ENCODE measurements at regions not wholly inside any gene's neighbourhood (a gene's known extent, or its start where the extent isn't known, plus 50 kb on each side); places are given as distances from the start of the nearest gene placed in this dataset.
"Not testable (repeated sequence)": the region's sequence is repeated elsewhere in the genome, so short reads cannot be mapped to it uniquely, and the experiment has no call there.

GRCh38 chr5:2549900-2550299 is 201.6 kb downstream of the IRX2 start:
- no peak overlapping the region for H3K27ac Mint-ChIP-seq
- no peaks in the 10 kb centered on the region for H3K36me3 Mint-ChIP-seq
- ATAC-seq, result no peak
- no peaks in the 10 kb centered on the region for H3K27me3 Mint-ChIP-seq
- no peaks in the 10 kb centered on the region for H3K4me1 Mint-ChIP-seq
- peaks cover 15% of the 10 kb centered on the region for H3K9me3 Mint-ChIP-seq
- no peak overlapping the region for H3K4me3 Mint-ChIP-seq

- Mint-ChIP-seq H3K4me1 (no peaks in the 10 kb centered on the region), H3K9me3 (peaks cover 11% of the 10 kb centered on the region), H3K27me3 (no peaks in the 10 kb centered on the region), H3K4me3 (no peak overlapping the region), H3K27ac (no peak overlapping the region), H3K36me3 (no peaks in the 10 kb centered on the region)
- no peak for ATAC-seq
These were observed 202.1 kb downstream of the IRX2 start for GRCh38 chr5:2549354-2549753.

GRCh38 chr5:2546938-2547337 is 204.5 kb downstream of the IRX2 start:
- H3K36me3 Mint-ChIP-seq, result no peaks in the 10 kb centered on the region
- H3K27me3 Mint-ChIP-seq, result no peaks in the 10 kb centered on the region
- ATAC-seq, result no peak
- H3K27ac Mint-ChIP-seq, result no peak overlapping the region
- H3K9me3 Mint-ChIP-seq, result peaks cover 3% of the 10 kb centered on the region
- H3K4me3 Mint-ChIP-seq, result no peak overlapping the region
- H3K4me1 Mint-ChIP-seq, result no peaks in the 10 kb centered on the region

GRCh38 chr5:2544003-2544402 is 207.5 kb downstream of the IRX2 start:
- ATAC-seq, result no peak
- Mint-ChIP-seq H3K27ac (no peak overlapping the region), H3K4me3 (no peak overlapping the region), H3K4me1 (no peaks in the 10 kb centered on the region), H3K27me3 (no peaks in the 10 kb centered on the region), H3K9me3 (peaks cover 18% of the 10 kb centered on the region), H3K36me3 (no peaks in the 10 kb centered on the region)

- no peak for ATAC-seq
- no peaks in the 10 kb centered on the region for H3K27me3 Mint-ChIP-seq
- H3K4me1 Mint-ChIP-seq, result no peaks in the 10 kb centered on the region
- H3K4me3 Mint-ChIP-seq, result no peak overlapping the region
- H3K36me3 Mint-ChIP-seq, result no peaks in the 10 kb centered on the region
- H3K27ac Mint-ChIP-seq, result no peak overlapping the region
- peaks cover 15% of the 10 kb centered on the region for H3K9me3 Mint-ChIP-seq
These were observed 208.7 kb downstream of the IRX2 start for GRCh38 chr5:2542821-2543220.

GRCh38 chr5:2542026-2542425 is 209.5 kb downstream of the IRX2 start:
- Mint-ChIP-seq H3K36me3 (no peaks in the 10 kb centered on the region), H3K27me3 (no peaks in the 10 kb centered on the region), H3K9me3 (peaks cover 15% of the 10 kb centered on the region), H3K4me1 (no peaks in the 10 kb centered on the region), H3K4me3 (no peak overlapping the region), H3K27ac (no peak overlapping the region)
- ATAC-seq, result no peak

- Mint-ChIP-seq H3K27me3 (no peaks in the 10 kb centered on the region), H3K4me3 (no peak overlapping the region), H3K36me3 (no peaks in the 10 kb centered on the region), H3K9me3 (peaks cover 15% of the 10 kb centered on the region), H3K27ac (no peak overlapping the region), H3K4me1 (no peaks in the 10 kb centered on the region)
- ATAC-seq, result no peak
These were observed 213.3 kb downstream of the IRX2 start for GRCh38 chr5:2538169-2538568.

GRCh38 chr5:2537378-2538145 is 213.9 kb downstream of the IRX2 start:
- H3K36me3 Mint-ChIP-seq, result no peaks in the 10 kb centered on the region
- H3K4me3 Mint-ChIP-seq, result no peak overlapping the region
- H3K4me1 Mint-ChIP-seq, result no peaks in the 10 kb centered on the region
- no peak overlapping the region for H3K27ac Mint-ChIP-seq
- no peaks in the 10 kb centered on the region for H3K27me3 Mint-ChIP-seq
- H3K9me3 Mint-ChIP-seq, result peaks cover 18% of the 10 kb centered on the region
- ATAC-seq, result no peak

- Mint-ChIP-seq H3K27ac (no peak overlapping the region), H3K9me3 (peaks cover 18% of the 10 kb centered on the region), H3K27me3 (no peaks in the 10 kb centered on the region), H3K36me3 (no peaks in the 10 kb centered on the region), H3K4me3 (no peak overlapping the region), H3K4me1 (no peaks in the 10 kb centered on the region)
- ATAC-seq, result no peak
These were observed 214.7 kb downstream of the IRX2 start for GRCh38 chr5:2536632-2537377.

GRCh38 chr5:2534970-2535369 is 216.5 kb downstream of the IRX2 start:
- H3K9me3 Mint-ChIP-seq, result peaks cover 10% of the 10 kb centered on the region
- ATAC-seq, result no peak

GRCh38 chr5:2534251-2534650 is 217.2 kb downstream of the IRX2 start:
- no peak overlapping the region for H3K27ac Mint-ChIP-seq
- ATAC-seq, result no peak
- H3K36me3 Mint-ChIP-seq, result no peaks in the 10 kb centered on the region
- no peaks in the 10 kb centered on the region for H3K4me1 Mint-ChIP-seq
- peaks cover 3% of the 10 kb centered on the region for H3K9me3 Mint-ChIP-seq
- no peaks in the 10 kb centered on the region for H3K27me3 Mint-ChIP-seq
- no peak overlapping the region for H3K4me3 Mint-ChIP-seq

More at GRCh38 chr5:2534970-2535369, 216.5 kb downstream of the IRX2 start:
- H3K27ac Mint-ChIP-seq, result no peak overlapping the region
- H3K36me3 Mint-ChIP-seq, result no peaks in the 10 kb centered on the region
- H3K27me3 Mint-ChIP-seq, result no peaks in the 10 kb centered on the region
- H3K4me3 Mint-ChIP-seq, result no peak overlapping the region
- no peaks in the 10 kb centered on the region for H3K4me1 Mint-ChIP-seq

GRCh38 chr5:2533848-2534247 is 217.6 kb downstream of the IRX2 start:
- H3K9me3 Mint-ChIP-seq, H3K4me3 Mint-ChIP-seq, H3K27me3 Mint-ChIP-seq, H3K36me3 Mint-ChIP-seq, H3K4me1 Mint-ChIP-seq, ATAC-seq, H3K27ac Mint-ChIP-seq: not testable (repeated sequence)

- Mint-ChIP-seq H3K27me3 (no peaks in the 10 kb centered on the region), H3K36me3 (no peaks in the 10 kb centered on the region), H3K4me1 (no peaks in the 10 kb centered on the region), H3K27ac (no peak overlapping the region), H3K9me3 (peaks cover 3% of the 10 kb centered on the region), H3K4me3 (no peak overlapping the region)
- no peak for ATAC-seq
These were observed 218.7 kb downstream of the IRX2 start for GRCh38 chr5:2532809-2533208.

GRCh38 chr5:2531318-2531717 is 220.2 kb downstream of the IRX2 start:
- no peaks in the 10 kb centered on the region for H3K27me3 Mint-ChIP-seq
- H3K27ac Mint-ChIP-seq, result no peak overlapping the region
- no peak overlapping the region for H3K4me3 Mint-ChIP-seq
- peaks cover 3% of the 10 kb centered on the region for H3K9me3 Mint-ChIP-seq
- no peak for ATAC-seq
- no peaks in the 10 kb centered on the region for H3K4me1 Mint-ChIP-seq
- no peaks in the 10 kb centered on the region for H3K36me3 Mint-ChIP-seq

- Mint-ChIP-seq H3K36me3 (no peaks in the 10 kb centered on the region), H3K27ac (no peak overlapping the region), H3K9me3 (peaks cover 8% of the 10 kb centered on the region), H3K27me3 (no peaks in the 10 kb centered on the region), H3K4me1 (no peaks in the 10 kb centered on the region), H3K4me3 (no peak overlapping the region)
- ATAC-seq, result no peak
These were observed 220.9 kb downstream of the IRX2 start for GRCh38 chr5:2530609-2531008.
